WTC11 (cell line): ENCODE measurements at regions not wholly inside any gene's neighbourhood (a gene's known extent, or its start where the extent isn't known, plus 50 kb on each side); places are given as distances from the start of the nearest gene placed in this dataset.

Source experiments
- ATF3 ChIP-seq: sonication (generic); formaldehyde crosslinking; conservative IDR thresholded peaks from 2 replicates; pipeline ENCODE4 v1.8.1; 2022; ENCODE audit warnings: mild to moderate bottlenecking, missing genetic modification reagents
- CTCF ChIP-seq: fragments of 200-600 bp; IDR thresholded peaks from 2 replicates; pipeline ENCODE4 v1.8.0; 2022; ENCODE audit warnings: antibody characterized with exemption
- NFYB ChIP-seq: sonication (generic); formaldehyde crosslinking; conservative IDR thresholded peaks from 2 replicates; pipeline ENCODE4 v1.8.0; 2022; ENCODE audit warnings: low read depth, missing genetic modification reagents
- NR2C2 ChIP-seq: sonication (generic); formaldehyde crosslinking; IDR thresholded peaks from 2 replicates; pipeline ENCODE4 v1.8.0; 2022; ENCODE audit warnings: mild to moderate bottlenecking, missing genetic modification reagents
- PRRX2 ChIP-seq: fragments of 250-450 bp; sonication (Bioruptor Pico); IDR thresholded peaks from 2 replicates; pipeline ENCODE4 v1.8.0; 2021; ENCODE audit warnings: mild to moderate bottlenecking
- RELA ChIP-seq: sonication (generic); formaldehyde crosslinking; IDR thresholded peaks from 2 replicates; pipeline ENCODE4 v1.8.1; 2022; ENCODE audit warnings: missing genetic modification reagents, mild to moderate bottlenecking, borderline replicate concordance
- SMAD3 ChIP-seq: sonication (generic); formaldehyde crosslinking; IDR thresholded peaks from 2 replicates; pipeline ENCODE4 v1.8.0; 2022; ENCODE audit warnings: missing genetic modification reagents, mild to moderate bottlenecking, borderline replicate concordance
- ZNF423 ChIP-seq: fragments of 250-450 bp; sonication (Bioruptor Pico); IDR thresholded peaks from 2 replicates; pipeline ENCODE4 v2.1.2; 2022; ENCODE audit warnings: mild to moderate bottlenecking, moderate library complexity
- TF ChIP-seq, protein P1 (sequence below): sonication (generic); formaldehyde crosslinking; IDR thresholded peaks from 2 replicates; pipeline ENCODE4 v1.8.1; 2023; ENCODE audit warnings: mild to moderate bottlenecking, missing genetic modification reagents, moderate library complexity

DNA sequence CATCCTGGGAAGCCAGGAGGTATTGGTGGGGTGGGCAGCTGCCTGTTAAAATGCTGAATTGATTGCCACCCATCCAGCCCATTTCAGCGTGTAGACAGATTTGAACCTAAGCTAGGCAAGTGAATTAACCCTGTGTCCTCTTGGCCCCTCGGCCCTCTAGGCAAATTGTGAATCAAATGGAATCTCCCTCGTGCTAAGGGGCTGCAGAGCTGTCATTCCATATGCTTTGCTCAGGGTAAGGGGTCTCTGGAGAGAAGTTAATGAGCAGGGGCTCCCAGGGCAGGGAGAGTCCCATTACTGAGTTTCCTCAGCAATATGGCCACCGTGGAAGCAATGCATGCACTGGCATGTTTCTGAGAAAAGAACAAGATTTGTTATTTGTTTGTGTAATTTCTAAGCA, 117.7 kb upstream of the RCN1 start:
- TF ChIP-seq PRRX2 (CRISPR knock-in tag) (no peak), ATF3 (CRISPR knock-in tag) (no peak), NR2C2 (CRISPR knock-in tag) (no peak), ZNF423 (CRISPR knock-in tag) (no peak), RELA (CRISPR knock-in tag) (no peak), CTCF (no peak), SMAD3 (CRISPR knock-in tag) (no peak), NFYB (CRISPR knock-in tag) (no peak)
- TF ChIP-seq, protein P1, sequence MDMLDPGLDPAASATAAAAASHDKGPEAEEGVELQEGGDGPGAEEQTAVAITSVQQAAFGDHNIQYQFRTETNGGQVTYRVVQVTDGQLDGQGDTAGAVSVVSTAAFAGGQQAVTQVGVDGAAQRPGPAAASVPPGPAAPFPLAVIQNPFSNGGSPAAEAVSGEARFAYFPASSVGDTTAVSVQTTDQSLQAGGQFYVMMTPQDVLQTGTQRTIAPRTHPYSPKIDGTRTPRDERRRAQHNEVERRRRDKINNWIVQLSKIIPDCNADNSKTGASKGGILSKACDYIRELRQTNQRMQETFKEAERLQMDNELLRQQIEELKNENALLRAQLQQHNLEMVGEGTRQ (CRISPR knock-in tag) = no peak
